Stimulated activated CD4-positive, alpha-beta T cell treated with anti-CD3 and anti-CD28 coated beads, Interleukin-1b, Interleukin-23, amount 100 ng/mL, for 48 hours (primary cell): ENCODE measurements at regions not wholly inside any gene's neighbourhood (a gene's known extent, or its start where the extent isn't known, plus 50 kb on each side); places are given as distances from the start of the nearest gene placed in this dataset.
"Not testable (repeated sequence)": the region's sequence is repeated elsewhere in the genome, so short reads cannot be mapped to it uniquely, and the experiment has no call there.

ENCODE experiments used
- DNase-seq: peaks from one replicate; pipeline ENCODE4 v3.0.0-alpha.2; 2020

- DNase-seq = no peak
Observed at GRCh38 chr5:40347981-40348725, 331.6 kb upstream of the PTGER4 start.

GRCh38 chr5:40346901-40347300 lies 332.8 kb upstream of the PTGER4 start:
- DNase-seq = no peak

DNA sequence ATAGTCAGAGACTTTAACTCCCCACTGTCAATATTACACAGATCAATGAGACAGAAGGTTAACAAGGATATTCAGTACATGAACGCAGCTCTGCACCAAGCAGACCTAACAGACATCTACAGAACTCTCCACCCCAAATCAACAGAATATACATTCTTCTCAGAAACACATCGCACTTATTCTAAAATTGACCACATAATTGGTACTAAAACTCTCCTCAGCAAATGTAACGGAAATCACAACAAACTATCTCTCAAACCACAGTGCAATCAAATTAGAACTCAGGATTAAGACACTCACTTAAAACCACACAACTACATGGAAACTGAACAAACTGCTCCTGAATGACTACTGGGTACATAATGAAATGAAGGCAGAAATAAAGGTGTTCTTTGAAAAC lies 341.3 kb upstream of the PTGER4 start:
- DNase-seq = not testable (repeated sequence)

GRCh38 chr5:40334242-40334635 lies 345.5 kb upstream of the PTGER4 start:
- no peak for DNase-seq

DNA sequence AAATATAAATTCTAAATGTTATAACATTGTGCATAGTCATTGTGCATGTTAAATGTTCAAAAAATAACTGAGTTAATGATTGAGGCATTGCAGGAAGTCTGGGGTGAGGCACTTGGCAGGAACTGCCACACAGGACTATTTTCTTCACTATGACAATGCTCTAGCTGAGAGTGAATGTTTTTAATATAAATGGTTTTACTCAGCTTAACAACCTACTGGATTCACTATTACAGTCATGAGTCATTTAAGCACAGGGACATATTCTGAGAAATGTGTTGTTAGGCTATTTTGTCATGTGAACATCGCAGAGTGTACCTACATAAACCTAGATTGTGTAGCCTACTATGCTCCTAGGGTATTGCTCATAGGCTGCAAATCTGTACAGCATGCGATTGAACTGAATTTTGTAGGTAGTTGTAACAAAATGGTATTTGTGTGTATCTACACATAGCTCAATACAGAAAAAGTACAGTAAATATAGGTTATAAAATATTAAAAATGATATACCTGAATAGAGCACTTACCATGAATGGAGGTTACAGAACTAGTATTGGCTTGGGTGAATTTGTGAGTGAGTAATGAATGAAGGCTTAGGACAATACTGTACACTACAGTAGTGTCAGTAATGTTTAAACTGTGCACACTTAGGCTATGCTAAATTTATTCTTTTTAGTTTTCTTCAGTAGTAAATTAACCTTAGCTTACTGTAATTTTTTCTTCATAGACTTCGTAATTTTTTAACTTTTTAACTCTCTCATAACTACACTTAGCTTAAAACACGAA lies 346.1 kb upstream of the PTGER4 start:
- DNase-seq = peak; percentile 34

- no peak for DNase-seq
Observed at GRCh38 chr5:40332970-40333369, 346.7 kb upstream of the PTGER4 start.

DNA sequence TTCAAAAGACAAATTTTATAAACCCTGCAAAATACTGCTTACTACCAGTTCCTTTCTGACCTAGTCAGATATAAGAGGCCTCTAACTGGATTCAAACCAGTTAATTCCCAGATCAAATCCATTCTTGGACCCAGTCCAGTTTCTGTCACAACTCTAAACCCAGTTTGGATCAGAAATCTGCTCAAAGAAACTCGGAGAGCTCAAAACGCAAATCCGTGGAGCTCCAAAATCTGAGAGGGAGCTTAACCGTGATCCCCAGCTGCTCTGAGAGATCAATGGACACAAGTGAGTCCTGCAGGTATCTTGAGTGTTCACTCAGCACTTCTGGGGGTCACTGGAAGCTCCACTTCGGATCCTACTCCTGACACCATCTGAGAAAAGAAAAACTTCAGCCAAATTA lies 348.1 kb upstream of the PTGER4 start:
- no peak for DNase-seq

- no peak for DNase-seq
Observed at GRCh38 chr5:40321514-40321913, 358.2 kb upstream of the PTGER4 start.

DNA sequence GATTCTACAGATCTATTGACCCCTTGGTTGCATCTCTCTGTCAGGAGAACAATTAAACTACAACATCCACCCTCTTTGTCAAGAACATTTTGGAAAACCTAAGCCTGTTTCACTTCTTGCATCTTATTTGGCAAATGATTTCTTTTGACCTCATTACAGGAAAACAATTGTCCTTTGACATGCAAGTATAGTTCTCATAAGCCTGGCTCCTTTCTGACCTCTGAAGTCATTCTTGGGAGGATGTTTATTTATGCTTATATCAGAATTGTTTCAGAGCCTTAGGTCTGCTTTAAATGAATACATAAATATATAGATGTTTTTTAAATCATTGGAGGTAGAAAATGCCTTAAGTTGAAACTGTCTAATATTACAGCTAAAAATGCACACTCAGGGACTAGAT lies 361.3 kb upstream of the PTGER4 start:
- DNase-seq = no peak

GRCh38 chr5:40317023-40317422 lies 362.7 kb upstream of the PTGER4 start:
- no peak for DNase-seq

GRCh38 chr5:40315126-40315525 lies 364.6 kb upstream of the PTGER4 start:
- DNase-seq = no peak

- DNase-seq = no peak
Observed at GRCh38 chr5:40314275-40314674, 365.4 kb upstream of the PTGER4 start.

DNA sequence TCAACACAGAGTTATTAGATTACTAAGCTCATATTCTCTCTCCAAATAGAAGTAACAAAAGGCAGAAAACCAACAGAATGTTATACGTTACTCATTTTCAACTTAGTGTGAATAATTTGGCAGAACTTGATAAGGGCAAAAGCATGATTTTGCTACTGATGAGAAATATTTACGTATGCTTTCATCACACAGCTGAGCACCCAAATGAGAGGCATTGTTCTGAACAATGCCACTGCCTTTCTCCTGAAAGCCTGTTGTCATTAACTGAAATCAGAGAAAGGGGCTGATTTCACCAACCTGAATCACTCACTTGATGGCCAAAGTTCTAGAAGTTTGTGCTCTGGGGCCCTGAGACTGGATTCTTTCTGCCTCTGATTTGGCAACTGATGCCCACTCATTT lies 367.5 kb upstream of the PTGER4 start:
- no peak for DNase-seq

DNA sequence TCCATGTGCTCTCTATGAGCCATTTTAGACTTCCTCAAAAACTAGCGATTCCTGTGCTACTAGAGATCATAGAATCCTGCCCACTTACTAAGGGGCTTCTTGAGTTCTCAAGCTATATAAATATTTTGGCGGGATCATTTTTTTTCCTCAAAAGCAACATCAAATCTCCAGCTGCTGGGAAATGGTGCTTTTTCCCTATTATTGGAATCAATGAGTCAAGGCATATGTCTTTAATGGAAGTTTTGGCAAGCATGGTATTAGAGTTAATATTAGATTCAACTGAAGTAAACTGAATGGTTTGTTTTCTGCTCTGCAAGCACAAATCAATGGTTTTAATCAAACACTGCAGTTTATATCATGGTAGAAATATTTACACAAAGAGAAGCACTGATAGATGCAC lies 369.9 kb upstream of the PTGER4 start:
- no peak for DNase-seq

DNA sequence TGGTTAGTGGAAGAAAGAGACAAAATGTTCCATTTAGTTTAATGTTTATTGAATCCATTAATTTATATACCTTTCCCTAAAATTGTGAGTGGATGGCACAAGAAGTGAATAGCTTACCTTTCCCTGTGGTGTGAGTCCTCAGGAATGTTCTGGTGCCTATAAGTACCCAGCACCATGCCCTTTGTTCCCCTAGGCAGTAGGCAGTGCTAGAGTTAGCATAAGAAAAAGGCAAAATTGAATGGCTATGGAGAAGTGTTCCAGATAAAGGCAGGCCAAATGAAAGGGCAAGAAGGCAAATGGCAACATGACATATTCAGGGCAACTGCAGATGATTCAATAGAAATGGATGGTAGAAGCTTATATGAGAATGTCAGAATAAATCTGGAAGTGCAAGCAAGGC lies 370.8 kb upstream of the PTGER4 start:
- DNase-seq = no peak

DNA sequence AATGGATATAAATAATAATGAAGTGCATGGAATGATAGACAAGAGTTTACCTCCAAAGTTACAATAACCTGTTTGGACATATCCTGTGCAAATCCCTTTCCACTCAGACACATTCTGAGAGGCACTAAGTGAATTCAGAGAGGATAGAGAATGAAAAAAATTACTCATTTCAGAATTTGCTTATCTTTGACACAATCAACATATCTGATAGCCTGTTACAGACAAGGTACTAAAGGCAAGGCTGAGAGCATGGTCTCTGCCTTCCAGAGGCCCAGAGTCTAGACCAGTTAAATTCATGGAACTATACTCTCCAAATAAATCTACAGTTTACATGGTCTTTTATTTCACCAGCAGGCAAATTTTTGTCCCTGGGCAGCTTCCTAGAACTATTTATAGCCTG lies 371.8 kb upstream of the PTGER4 start:
- DNase-seq = no peak

DNA sequence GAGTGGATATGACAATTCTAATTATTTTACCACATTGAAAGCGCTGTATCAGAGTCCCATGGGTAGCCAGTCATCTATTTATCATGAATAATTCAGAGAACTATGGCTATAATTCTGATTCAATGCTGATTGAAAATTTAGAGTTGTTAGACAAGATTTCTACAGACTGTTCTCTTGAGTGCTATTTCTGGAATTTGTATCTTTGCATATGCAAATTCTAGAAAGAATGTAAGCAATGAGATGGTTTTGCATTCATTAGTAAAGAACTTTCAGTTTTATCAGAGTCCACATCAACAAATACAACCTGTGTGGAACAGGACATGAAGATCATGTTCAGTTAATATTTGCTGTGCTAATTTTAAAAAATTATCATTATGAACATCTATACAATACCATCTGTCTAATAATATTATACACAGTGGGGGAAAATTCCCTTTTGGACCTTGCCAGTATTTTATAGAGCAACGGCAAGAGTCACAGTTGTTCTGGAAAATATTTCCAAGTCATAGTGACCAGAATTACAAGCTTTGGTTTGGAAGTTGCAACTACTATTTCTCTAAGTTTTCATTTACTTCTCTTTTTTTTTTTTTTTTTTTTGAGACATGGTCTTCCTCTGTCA lies 372.7 kb upstream of the PTGER4 start:
- no peak for DNase-seq

- DNase-seq = no peak
Observed at GRCh38 chr5:40292006-40292405, 387.7 kb upstream of the PTGER4 start.

DNA sequence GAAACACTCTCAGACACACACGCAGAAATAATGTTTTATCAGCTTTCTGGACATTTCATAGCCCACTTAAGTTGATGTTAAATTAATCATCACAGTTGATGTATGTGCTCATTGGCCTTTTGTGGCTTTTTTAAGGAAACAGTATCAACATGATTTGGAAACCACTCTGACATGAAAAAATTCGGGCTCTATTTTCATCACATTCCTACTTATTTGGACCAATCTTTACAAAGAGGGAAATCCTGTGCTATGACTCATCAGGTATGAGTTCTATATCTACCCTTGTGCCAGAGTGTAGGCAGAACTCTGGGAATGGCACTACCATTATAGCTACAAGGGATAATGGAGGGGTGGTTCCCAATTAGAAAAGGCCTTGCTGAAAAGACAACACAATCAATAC lies 388.4 kb upstream of the PTGER4 start:
- DNase-seq = no peak

DNA sequence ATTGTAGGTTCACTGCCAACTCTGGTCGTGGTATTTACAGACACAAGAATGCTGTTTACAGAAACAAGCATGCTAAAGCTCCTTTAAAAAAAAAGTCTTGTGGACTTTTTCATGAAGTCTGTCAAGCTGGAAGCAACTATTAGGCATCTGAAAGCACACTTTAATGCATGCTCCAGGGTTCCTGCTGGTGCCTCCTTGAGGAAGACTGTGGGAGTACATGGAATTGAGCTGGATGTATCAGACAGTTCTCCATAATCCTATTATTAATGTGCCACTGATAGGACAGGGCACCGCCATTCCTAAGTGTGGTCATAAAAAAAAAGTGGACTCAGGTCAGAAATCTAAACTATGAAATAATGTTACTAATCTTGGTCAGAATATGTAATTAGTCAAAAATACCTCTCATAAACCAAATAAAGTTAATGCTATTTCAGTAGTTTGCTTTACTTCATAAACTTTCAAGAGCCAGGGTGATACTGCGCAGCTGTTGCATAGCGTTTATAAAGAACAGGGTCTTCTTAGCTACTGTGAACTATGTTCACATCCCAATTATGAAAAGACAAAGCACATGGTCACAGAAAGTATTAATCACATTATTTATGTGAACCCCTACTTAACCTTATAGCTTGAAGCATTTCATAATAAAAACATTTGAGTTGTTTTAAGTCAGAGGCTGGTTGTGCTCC lies 390.8 kb upstream of the PTGER4 start:
- no peak for DNase-seq

DNA sequence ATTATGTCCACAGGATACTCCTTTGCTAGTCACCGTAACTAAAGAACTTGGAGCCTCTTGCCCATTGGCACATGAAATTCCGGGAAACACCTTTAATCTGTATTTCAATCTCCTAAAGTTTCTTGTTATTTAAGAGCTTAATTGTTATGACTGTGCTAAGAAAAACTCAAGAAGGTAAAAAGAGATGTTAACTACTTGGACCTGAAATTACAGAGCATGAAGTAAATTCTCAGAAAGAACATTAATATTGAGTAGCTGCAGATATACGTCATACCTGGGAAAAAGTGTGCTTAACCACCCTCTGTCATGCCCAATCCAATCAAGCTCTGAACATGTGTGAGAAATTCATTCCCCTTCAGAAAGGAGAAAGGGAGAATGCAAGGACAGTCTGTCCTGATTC lies 394.9 kb upstream of the PTGER4 start:
- no peak for DNase-seq

GRCh38 chr5:40278881-40279280 lies 400.8 kb upstream of the PTGER4 start:
- no peak for DNase-seq

DNA sequence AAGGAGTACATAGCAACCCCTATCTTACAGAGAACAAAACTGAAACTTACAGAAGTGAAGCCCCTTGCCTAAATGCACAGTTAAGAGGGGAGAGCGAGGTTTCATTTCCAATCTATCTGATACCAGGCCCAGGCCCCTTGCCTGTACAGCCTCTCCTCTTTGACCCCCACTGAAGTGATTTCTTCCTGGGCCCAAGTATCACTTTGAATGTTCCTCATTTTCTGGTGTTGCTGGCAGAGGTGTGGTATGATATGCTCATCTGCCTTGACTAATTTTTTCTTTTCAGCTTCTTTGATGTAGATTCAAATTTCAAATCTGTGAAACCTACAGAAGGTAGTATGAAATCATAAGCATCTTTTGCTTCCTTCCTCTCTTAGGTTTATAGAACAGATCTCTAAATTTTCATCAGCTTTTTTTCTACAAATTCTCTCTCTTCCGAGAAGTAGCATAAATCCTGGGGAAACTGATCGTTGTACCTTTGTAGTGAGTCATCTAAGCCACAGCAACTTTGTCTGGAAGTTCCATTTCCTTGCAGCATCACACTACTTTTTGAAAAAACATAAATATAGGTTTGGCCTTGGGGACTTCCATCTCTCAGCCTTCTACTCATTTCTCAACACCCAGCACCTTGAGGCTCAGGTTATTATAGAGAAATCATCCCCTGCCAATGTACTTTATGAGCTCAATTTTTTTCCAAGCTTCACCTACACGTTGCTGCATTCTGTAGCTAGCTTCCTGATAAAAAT lies 402.4 kb upstream of the PTGER4 start:
- DNase-seq = peak; percentile 52
